Epithelial cell of proximal tubule (primary cell): ENCODE measurements at regions not wholly inside any gene's neighbourhood (a gene's known extent, or its start where the extent isn't known, plus 50 kb on each side); places are given as distances from the start of the nearest gene placed in this dataset.

Source experiments
- DNase-seq: peaks from one replicate; pipeline ENCODE4 v3.0.0-alpha.2; 2011; ENCODE audit warnings: low read depth
- H3K4me3 ChIP-seq: 2 replicates; pipeline ENCODE4 v1.5.1; 2011; ENCODE audit warnings: low read depth, mild to moderate bottlenecking, low read length
- CTCF ChIP-seq: conservative IDR thresholded peaks from 2 replicates; pipeline ENCODE4 v1.5.1; 2012; ENCODE audit warnings: low read depth, mild to moderate bottlenecking, low read length

GRCh38 chr5:15013654-15014463, 142.3 kb upstream of the ANKH start:
- DNase-seq, result peak; percentile 54
- no peak overlapping the region for H3K4me3 ChIP-seq
- TF ChIP-seq CTCF, result peak; percentile 63

- no peak for DNase-seq
- no peak overlapping the region for H3K4me3 ChIP-seq
- no peak for TF ChIP-seq CTCF
These were observed 140.5 kb upstream of the ANKH start for GRCh38 chr5:15012061-15012460.

- no peak for TF ChIP-seq CTCF
- no peak for DNase-seq
- H3K4me3 ChIP-seq, result no peak overlapping the region
These were observed 139.4 kb upstream of the ANKH start for GRCh38 chr5:15010936-15011335.

- peak; percentile 70 for DNase-seq
- no peak for TF ChIP-seq CTCF
- H3K4me3 ChIP-seq, result no peak overlapping the region
These were observed 137.8 kb upstream of the ANKH start for GRCh38 chr5:15009420-15009819.

GRCh38 chr5:15008921-15009320, 137.3 kb upstream of the ANKH start:
- DNase-seq, result no peak
- no peak overlapping the region for H3K4me3 ChIP-seq
- TF ChIP-seq CTCF, result no peak

- no peak overlapping the region for H3K4me3 ChIP-seq
- DNase-seq, result peak; percentile 71
- TF ChIP-seq CTCF, result no peak
These were observed 136.9 kb upstream of the ANKH start for GRCh38 chr5:15008476-15008875.

GRCh38 chr5:15007646-15008045, 136.1 kb upstream of the ANKH start:
- TF ChIP-seq CTCF, result no peak
- DNase-seq, result no peak
- H3K4me3 ChIP-seq, result no peak overlapping the region
